ENCODE measurements at regions not wholly inside any gene's neighbourhood (a gene's known extent, or its start where the extent isn't known, plus 50 kb on each side); places are given as distances from the start of the nearest gene placed in this dataset.

GRCh38 chr1:214164173-214164572 is 116.8 kb upstream of the SMYD2 start:
- Histone ChIP-seq H3K9me3 (ENCODE audit: control insufficient read depth, insufficient read depth, low read depth, low read length) (no peaks in the 10 kb centered on the region), H3K36me3 (ENCODE audit: control insufficient read depth, insufficient read depth, low read length) (no peaks in the 10 kb centered on the region), H3K27me3 (ENCODE audit: control insufficient read depth, insufficient read depth, low read length) (peaks cover 31% of the 10 kb centered on the region), H3K4me3 (ENCODE audit: low read depth in 2 of 2, low read length in 2 of 2) (no peak overlapping the region), H3K4me1 (ENCODE audit: control insufficient read depth, insufficient read depth, low read length) (no peaks in the 10 kb centered on the region), H3K27ac (ENCODE audit: low read length) (no peak overlapping the region)
- CTCF ChIA-PET = no interaction called here
- TF ChIP-seq SIN3A (IDR thresholded peaks at IDR 0.05; ENCODE audit: borderline replicate concordance, insufficient read depth, low read depth, low read length) (no peak), TCF7L2 (IDR thresholded peaks at IDR 0.05; ENCODE audit: low read depth, low read length) (no peak), REST (IDR thresholded peaks at IDR 0.05; ENCODE audit: insufficient read depth in 1 of 2, low read depth in 2 of 2, low read length in 1 of 2) (no peak), POLR2AphosphoS5 (IDR thresholded peaks at IDR 0.05; ENCODE audit: low read depth, low read length) (no peak)
- TF ChIP-seq, protein P1, sequence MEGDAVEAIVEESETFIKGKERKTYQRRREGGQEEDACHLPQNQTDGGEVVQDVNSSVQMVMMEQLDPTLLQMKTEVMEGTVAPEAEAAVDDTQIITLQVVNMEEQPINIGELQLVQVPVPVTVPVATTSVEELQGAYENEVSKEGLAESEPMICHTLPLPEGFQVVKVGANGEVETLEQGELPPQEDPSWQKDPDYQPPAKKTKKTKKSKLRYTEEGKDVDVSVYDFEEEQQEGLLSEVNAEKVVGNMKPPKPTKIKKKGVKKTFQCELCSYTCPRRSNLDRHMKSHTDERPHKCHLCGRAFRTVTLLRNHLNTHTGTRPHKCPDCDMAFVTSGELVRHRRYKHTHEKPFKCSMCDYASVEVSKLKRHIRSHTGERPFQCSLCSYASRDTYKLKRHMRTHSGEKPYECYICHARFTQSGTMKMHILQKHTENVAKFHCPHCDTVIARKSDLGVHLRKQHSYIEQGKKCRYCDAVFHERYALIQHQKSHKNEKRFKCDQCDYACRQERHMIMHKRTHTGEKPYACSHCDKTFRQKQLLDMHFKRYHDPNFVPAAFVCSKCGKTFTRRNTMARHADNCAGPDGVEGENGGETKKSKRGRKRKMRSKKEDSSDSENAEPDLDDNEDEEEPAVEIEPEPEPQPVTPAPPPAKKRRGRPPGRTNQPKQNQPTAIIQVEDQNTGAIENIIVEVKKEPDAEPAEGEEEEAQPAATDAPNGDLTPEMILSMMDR (IDR thresholded peaks at IDR 0.05) = no peak
- in situ Hi-C loops (cut with HindIII; ENCODE audit: low pct_unique_long_range_greater_than_20kb, low sequenced_read_pairs) (no loop called here), intact Hi-C loops (cut with micrococcal nuclease; ENCODE audit: unreplicated experiment) (no loop called here)
- DNase-seq (ENCODE audit: low read depth, low spot score) (no peak), ATAC-seq (no peak)
- POLR2A ChIA-PET = no interaction called here
- BruUV-seq (replicated peaks) = no TSS peak

DNA sequence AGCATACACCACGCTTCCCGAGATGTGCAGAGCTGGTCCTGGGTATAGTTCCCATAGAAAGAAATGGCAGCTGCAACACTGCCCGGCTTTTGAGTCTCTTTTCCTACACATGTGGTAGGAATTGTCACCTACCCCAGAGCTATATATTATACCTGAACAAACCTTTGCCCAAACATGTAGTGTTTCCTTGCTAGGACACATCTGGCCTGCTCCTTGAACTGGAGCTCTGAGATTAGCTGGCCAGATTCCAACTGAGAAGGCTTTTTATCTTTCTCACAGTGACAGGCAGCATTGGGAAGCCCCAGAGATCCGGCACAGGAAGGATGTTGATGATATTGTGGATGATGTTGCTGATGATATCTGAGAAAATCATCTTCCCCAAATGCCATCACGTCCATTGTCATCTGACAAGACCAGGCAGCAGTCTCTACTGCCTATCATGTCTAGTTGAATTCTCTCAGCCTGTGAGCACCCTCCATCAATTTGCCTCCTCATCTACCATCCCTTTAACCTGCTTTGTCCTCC is 115.0 kb upstream of the SMYD2 start:
- Histone ChIP-seq H3K27me3 (ENCODE audit: control insufficient read depth, insufficient read depth, low read length) (peaks cover 22% of the 10 kb centered on the region), H3K27ac (ENCODE audit: low read length) (no peak overlapping the region), H3K4me3 (ENCODE audit: low read depth in 2 of 2, low read length in 2 of 2) (no peak overlapping the region), H3K4me1 (ENCODE audit: control insufficient read depth, insufficient read depth, low read length) (no peaks in the 10 kb centered on the region), H3K36me3 (ENCODE audit: control insufficient read depth, insufficient read depth, low read length) (no peaks in the 10 kb centered on the region), H3K9me3 (ENCODE audit: control insufficient read depth, insufficient read depth, low read depth, low read length) (no peaks in the 10 kb centered on the region)
- BruUV-seq (replicated peaks) = no TSS peak
- CTCF ChIA-PET = no interaction called here
- in situ Hi-C loops (cut with HindIII; ENCODE audit: low pct_unique_long_range_greater_than_20kb, low sequenced_read_pairs) (no loop called here), intact Hi-C loops (cut with micrococcal nuclease; ENCODE audit: unreplicated experiment) (no loop called here)
- ATAC-seq = no peak
- no peak for DNase-seq (ENCODE audit: low read depth, low spot score)
- POLR2A ChIA-PET = no interaction called here
- TF ChIP-seq, protein P1 (IDR thresholded peaks at IDR 0.05) = no peak
- TF ChIP-seq SIN3A (IDR thresholded peaks at IDR 0.05; ENCODE audit: borderline replicate concordance, insufficient read depth, low read depth, low read length) = no peak
- TF ChIP-seq REST (IDR thresholded peaks at IDR 0.05; ENCODE audit: insufficient read depth in 1 of 2, low read depth in 2 of 2, low read length in 1 of 2) = no peak
- no peak for TF ChIP-seq POLR2AphosphoS5 (IDR thresholded peaks at IDR 0.05; ENCODE audit: low read depth, low read length)
- no peak for TF ChIP-seq TCF7L2 (IDR thresholded peaks at IDR 0.05; ENCODE audit: low read depth, low read length)
